H4 (cell line): ENCODE measurements at regions not wholly inside any gene's neighbourhood (a gene's known extent, or its start where the extent isn't known, plus 50 kb on each side); places are given as distances from the start of the nearest gene placed in this dataset.
"Not testable (repeated sequence)": the region's sequence is repeated elsewhere in the genome, so short reads cannot be mapped to it uniquely, and the experiment has no call there.

Experiments
- DNase-seq: peaks from one replicate; pipeline ENCODE4 v3.0.0-alpha.2; 2015; ENCODE audit warnings: low spot score

- DNase-seq, result no peak
Observed at GRCh38 chr2:198308368-198308767, 504.0 kb downstream of the PLCL1 start.

- no peak for DNase-seq
Observed at GRCh38 chr2:198307093-198307492, 502.7 kb downstream of the PLCL1 start.

- no peak for DNase-seq
Observed at GRCh38 chr2:198304859-198305258, 500.5 kb downstream of the PLCL1 start.

- no peak for DNase-seq
Observed at GRCh38 chr2:198297350-198297749, 493.0 kb downstream of the PLCL1 start.

- DNase-seq, result peak; percentile 61
Observed at GRCh38 chr2:198296665-198297308, 492.4 kb downstream of the PLCL1 start.

- no peak for DNase-seq
Observed at GRCh38 chr2:198293281-198293680, 488.9 kb downstream of the PLCL1 start.

- no peak for DNase-seq
Observed at GRCh38 chr2:198289811-198290210, 485.4 kb downstream of the PLCL1 start.

GRCh38 chr2:198287706-198288105 is 483.3 kb downstream of the PLCL1 start:
- no peak for DNase-seq

GRCh38 chr2:198285216-198285615 is 480.8 kb downstream of the PLCL1 start:
- no peak for DNase-seq

- DNase-seq, result no peak
Observed at GRCh38 chr2:198283146-198283545, 478.8 kb downstream of the PLCL1 start.

GRCh38 chr2:198282061-198282460 is 477.7 kb downstream of the PLCL1 start:
- no peak for DNase-seq

GRCh38 chr2:198280145-198280544 is 475.8 kb downstream of the PLCL1 start:
- no peak for DNase-seq

- no peak for DNase-seq
Observed at GRCh38 chr2:198279026-198279425, 474.6 kb downstream of the PLCL1 start.

GRCh38 chr2:198277181-198277580 is 472.8 kb downstream of the PLCL1 start:
- DNase-seq, result no peak

GRCh38 chr2:198273660-198274059 is 469.3 kb downstream of the PLCL1 start:
- no peak for DNase-seq

GRCh38 chr2:198270157-198270556 is 465.8 kb downstream of the PLCL1 start:
- DNase-seq, result not testable (repeated sequence)

GRCh38 chr2:198268519-198268918 is 464.1 kb downstream of the PLCL1 start:
- no peak for DNase-seq

- DNase-seq, result no peak
Observed at GRCh38 chr2:198259496-198259895, 455.1 kb downstream of the PLCL1 start.

GRCh38 chr2:198254536-198255090 is 450.2 kb downstream of the PLCL1 start:
- DNase-seq, result no peak

- DNase-seq, result no peak
Observed at GRCh38 chr2:198253995-198254394, 449.6 kb downstream of the PLCL1 start.

- DNase-seq, result no peak
Observed at GRCh38 chr2:198252472-198252871, 448.1 kb downstream of the PLCL1 start.

- no peak for DNase-seq
Observed at GRCh38 chr2:198242093-198242492, 437.7 kb downstream of the PLCL1 start.

GRCh38 chr2:198238429-198238828 is 434.0 kb downstream of the PLCL1 start:
- DNase-seq, result no peak

GRCh38 chr2:198236338-198236737 is 431.9 kb downstream of the PLCL1 start:
- no peak for DNase-seq
